Stimulated activated CD4-positive, alpha-beta T cell treated with anti-CD3 and anti-CD28 coated beads, Interleukin-1b, Interleukin-23, amount 100 ng/mL, for 4 hours (primary cell): ENCODE measurements at regions not wholly inside any gene's neighbourhood (a gene's known extent, or its start where the extent isn't known, plus 50 kb on each side); places are given as distances from the start of the nearest gene placed in this dataset.
"Not testable (repeated sequence)": the region's sequence is repeated elsewhere in the genome, so short reads cannot be mapped to it uniquely, and the experiment has no call there.

Experiments
- DNase-seq, 2 donors: peaks; one replicate each; pipeline ENCODE4 v3.0.0-alpha.2; 2020; ENCODE audit warnings: low read depth in 2 of 2

GRCh38 chr12:59147791-59148190, 227.5 kb upstream of the LRIG3 start:
- DNase-seq = no peak

- no peak for DNase-seq
Observed at GRCh38 chr12:59142183-59142790, 222.0 kb upstream of the LRIG3 start.

DNA sequence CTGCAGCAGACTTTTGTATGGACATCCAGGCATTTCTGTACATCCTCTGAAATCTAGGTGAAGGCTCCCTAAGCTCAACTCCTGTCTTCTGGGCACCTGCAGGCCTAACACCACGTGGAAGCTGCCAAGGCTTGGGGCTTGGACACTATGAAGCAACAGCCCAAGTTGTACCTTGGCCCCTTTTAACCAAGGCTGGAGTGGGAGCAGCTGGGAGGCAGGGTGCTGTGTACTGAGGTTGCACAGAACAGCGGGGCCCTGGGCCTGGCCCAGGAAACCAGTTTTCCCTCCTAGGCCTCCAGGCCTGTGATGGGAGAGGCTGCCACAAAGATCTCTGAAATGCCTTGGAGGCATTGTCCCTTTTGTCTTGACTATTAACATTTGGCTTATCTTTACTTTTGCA, 214.4 kb upstream of the LRIG3 start:
- DNase-seq = no peak

- no peak for DNase-seq
Observed at GRCh38 chr12:59131462-59131861, 211.2 kb upstream of the LRIG3 start.

GRCh38 chr12:59122784-59123183, 202.5 kb upstream of the LRIG3 start:
- DNase-seq = no peak

DNA sequence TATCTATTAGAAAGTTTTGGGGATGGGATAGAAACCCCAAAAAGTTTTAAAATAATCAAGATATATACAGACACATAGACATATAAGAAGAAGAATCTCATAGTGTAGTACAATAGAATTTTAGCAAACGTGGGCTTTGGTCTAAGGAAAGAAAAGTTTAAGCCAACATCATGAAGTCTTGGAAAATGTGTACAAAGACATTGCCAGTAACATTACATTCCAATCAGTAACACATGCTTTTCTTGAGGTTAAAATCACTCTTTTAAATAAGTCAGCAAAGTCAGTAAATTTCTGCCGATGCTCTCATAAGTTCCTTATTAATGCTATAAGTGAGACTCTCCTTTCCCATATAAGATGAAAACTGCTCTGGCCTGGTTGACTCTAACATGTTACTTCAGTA, 201.1 kb upstream of the LRIG3 start:
- DNase-seq = no peak

DNA sequence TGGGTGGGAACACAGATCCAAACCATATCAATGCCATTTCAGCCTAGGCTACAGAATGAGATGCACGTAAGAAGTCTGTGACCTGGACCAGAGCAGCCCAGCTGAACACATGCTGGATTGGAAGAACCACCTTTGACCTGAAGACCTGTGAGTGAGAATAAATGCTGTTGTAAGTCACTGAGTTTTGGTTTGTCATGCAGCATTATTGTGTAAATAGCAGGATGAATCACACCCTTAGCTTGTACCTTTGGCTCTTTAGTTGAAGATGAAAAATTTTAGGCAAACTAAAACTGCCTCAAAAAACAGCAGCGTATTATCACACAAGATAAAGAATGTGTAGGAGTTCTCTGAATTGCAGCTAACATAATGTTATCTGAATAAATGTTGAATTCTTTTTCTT, 199.4 kb upstream of the LRIG3 start:
- no peak for DNase-seq

DNA sequence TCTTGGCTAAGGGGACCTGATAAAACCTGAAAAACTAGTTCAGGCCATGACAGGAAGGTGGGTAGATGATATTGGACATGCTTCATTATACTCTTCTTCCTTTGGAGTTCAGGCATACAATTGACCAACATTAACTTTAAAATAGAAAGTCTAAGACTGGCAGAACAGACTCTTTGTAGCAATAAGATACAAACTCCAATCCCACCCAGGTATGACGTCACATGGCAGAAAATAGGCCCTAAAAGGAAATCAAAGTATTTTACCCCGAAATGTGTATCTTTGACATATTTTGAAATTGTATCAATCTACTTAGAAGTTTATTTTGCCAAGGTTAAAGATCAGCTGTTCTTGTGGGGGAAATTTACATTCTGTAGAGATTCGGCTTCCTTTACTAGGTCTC, 198.1 kb upstream of the LRIG3 start:
- no peak for DNase-seq

- DNase-seq = no peak
Observed at GRCh38 chr12:59115995-59116394, 195.7 kb upstream of the LRIG3 start.

- no peak for DNase-seq
Observed at GRCh38 chr12:59115526-59115925, 195.2 kb upstream of the LRIG3 start.

DNA sequence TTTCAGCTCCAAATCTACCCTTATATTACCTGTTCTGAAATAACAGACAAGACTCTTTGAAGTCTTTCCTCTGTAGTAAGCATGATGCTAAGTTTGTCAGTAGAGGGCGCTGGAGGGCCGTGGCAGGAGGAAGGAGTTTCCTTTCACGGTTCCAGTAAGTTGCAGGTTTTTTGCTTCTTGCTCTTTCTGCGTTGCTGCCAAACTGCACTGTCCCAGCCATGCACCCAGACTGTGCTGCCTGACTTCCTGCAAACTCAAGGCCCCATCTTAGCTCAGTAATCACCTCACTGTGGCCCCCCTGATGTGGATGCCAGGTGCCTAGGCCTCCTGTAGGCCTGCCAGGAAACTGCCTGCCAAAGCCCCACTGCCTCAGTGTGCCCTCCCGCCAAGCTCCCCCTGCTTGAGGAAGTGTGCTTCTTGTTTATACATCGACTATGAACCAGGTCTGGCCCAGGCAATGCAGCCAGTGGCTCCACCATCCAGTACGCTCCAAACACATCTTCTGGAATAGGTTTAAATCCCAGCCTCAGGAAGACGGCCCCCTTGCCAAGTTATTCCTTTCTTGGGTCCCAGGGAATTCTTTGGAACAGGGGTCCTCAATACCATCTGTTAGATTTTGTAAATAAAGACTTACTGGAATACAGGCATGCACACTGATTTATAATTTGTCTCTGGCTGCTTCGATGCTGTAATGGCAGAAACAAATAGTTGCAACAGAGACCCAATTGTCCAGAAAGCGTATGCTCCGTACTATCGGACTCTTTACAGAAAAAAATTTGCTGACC, 193.7 kb upstream of the LRIG3 start:
- peak; percentile 0 to 6 for DNase-seq

- no peak for DNase-seq
Observed at GRCh38 chr12:59111851-59112250, 191.5 kb upstream of the LRIG3 start.

- DNase-seq = not testable (repeated sequence)
Observed at GRCh38 chr12:59108516-59108915, 188.2 kb upstream of the LRIG3 start.

GRCh38 chr12:59100585-59100984, 180.3 kb upstream of the LRIG3 start:
- DNase-seq = no peak

DNA sequence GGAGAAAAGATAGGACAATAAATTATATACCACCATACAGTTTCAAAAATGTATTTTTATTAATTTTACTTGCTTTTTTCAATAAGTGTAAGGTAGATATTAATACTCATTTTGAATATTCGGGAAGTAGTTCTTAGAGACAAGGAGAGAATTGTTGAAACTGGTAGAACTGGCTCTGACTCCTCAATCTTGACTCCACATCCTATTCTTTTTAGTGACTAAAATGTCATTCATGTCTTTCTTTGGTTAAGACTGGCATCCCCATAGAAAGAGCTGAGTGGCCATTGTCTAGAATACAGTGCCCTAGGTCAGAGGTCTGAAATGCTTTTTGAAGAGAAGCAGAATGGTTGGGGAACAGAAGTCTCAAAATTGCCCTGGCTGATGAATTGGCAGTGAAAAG, 177.6 kb upstream of the LRIG3 start:
- no peak for DNase-seq

DNA sequence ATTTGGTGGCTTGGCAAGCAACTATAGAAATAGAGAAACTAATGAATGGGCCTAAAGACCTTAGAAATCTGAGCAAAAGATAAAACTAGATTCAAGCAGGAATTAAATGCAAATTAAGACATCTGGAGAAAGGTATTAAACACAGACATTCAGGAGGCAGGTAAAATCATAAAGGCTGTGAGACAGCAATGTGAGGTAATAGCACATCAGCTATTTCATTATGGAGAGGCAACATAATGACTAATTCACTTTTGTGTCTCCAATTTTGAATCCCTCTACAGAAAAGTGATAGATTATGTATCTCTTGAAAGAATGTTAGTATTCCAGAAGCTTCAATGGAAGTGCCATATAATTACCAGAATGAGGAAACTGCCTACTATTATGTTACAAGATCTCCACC, 175.9 kb upstream of the LRIG3 start:
- DNase-seq = no peak

GRCh38 chr12:59093073-59093772, 172.9 kb upstream of the LRIG3 start:
- DNase-seq = no peak

DNA sequence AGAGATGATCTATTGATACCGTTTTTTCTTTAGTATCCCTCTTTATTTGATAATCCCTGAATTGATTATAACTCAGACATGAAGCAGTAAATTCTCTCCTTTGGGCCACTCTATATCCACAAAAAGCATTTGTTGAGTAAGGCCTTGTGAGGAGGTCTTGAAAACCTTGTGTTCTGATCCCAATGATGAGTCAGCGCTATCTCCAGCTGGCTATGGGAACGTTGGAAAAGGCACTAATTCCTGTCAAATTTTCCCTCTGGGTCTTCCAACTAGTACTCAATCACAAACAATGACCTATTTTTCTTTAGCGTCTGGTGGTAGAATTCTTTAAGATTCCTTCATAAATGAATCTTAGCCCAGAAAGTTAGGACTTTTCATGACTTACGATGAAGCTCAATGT, 168.4 kb upstream of the LRIG3 start:
- DNase-seq = no peak

GRCh38 chr12:59087691-59088090, 167.4 kb upstream of the LRIG3 start:
- DNase-seq = no peak

- no peak for DNase-seq
Observed at GRCh38 chr12:59087077-59087673, 166.9 kb upstream of the LRIG3 start.

DNA sequence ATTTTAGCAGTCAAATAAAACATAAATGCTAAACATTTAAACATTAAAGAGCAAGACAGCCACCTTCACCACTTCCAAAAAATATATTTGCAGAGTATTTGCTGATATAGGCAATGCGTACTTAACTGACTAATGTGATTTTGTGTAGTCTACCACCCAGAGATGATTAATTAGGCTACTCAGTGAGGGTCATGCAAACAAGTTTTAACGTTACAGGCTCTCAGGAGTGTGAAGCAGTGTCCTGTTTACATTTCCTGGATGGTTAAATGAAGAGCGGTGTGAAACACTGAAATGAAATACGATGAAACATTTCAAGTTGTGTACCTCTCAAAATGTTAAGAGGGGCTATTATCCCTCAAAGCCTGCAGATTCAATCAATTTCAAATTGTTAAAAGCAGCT, 165.8 kb upstream of the LRIG3 start:
- DNase-seq = no peak

DNA sequence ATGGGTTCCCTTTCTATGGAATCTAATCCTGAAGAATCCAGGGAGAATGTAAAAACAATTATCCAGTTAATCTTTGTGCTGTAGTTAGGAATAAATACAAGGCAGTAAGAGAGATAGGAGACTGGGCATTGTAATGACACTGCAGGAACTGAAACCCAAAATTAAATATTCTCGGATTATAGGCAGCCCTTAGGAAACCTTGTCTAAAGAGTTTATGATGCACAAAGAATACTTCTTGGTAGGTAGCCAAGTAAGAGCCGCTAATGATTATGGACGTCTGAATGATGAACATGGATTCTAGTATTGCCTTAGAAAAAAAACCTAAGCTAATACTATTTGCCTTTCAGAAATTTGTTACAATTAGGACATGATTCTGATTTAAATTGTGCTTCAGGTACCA, 165.4 kb upstream of the LRIG3 start:
- DNase-seq = no peak
